ENCODE measurements at regions not wholly inside any gene's neighbourhood (a gene's known extent, or its start where the extent isn't known, plus 50 kb on each side); places are given as distances from the start of the nearest gene placed in this dataset.

- H3K9ac ChIP-seq (ENCODE audit: low read length) = no peak overlapping the region
- H3K36me3 ChIP-seq (replicated peaks; ENCODE audit: insufficient read depth, low read length) = no peaks in the 10 kb centered on the region
- DNase-seq = no peak
- H3K27ac ChIP-seq (ENCODE audit: low read length) = no peak overlapping the region
- H4K20me1 ChIP-seq (ENCODE audit: insufficient read depth, low read length) = no peaks in the 10 kb centered on the region
- H3K4me3 ChIP-seq (ENCODE audit: low read length) = no peak overlapping the region
- H3K9me2 ChIP-seq (replicated peaks; ENCODE audit: insufficient read depth, low read length) = no peaks in the 10 kb centered on the region
- H3K9me3 ChIP-seq (replicated peaks; ENCODE audit: insufficient read depth, low read length) = no peaks in the 10 kb centered on the region
- H2AFZ ChIP-seq (ENCODE audit: low read length) = no peak overlapping the region
- no peaks in the 10 kb centered on the region for H3K4me1 ChIP-seq (ENCODE audit: low read length)
- H3F3A ChIP-seq (ENCODE audit: insufficient read depth, low read length) = no peaks in the 10 kb centered on the region
- no peak overlapping the region for H3K4me2 ChIP-seq (ENCODE audit: low read depth, low read length)
- TF ChIP-seq CTCF (IDR thresholded peaks at IDR 0.05; ENCODE audit: low read length) (no peak), EZH2phosphoT487 (IDR thresholded peaks at IDR 0.05; ENCODE audit: low read length) (no peak), EZH2 (optimal IDR thresholded peaks at IDR 0.05; ENCODE audit: low read depth, low read length) (no peak)
- no peaks in the 10 kb centered on the region for H3K27me3 ChIP-seq (replicated peaks; ENCODE audit: insufficient read depth, low read length)
- H3K79me2 ChIP-seq (ENCODE audit: low read length) = no peaks in the 10 kb centered on the region
Measured at GRCh38 chr4:106681381-106681921, 312.9 kb upstream of the GIMD1 start.

- no peak overlapping the region for H3K9ac ChIP-seq (ENCODE audit: low read length)
- H3K4me1 ChIP-seq (ENCODE audit: low read length) = no peaks in the 10 kb centered on the region
- H3K27me3 ChIP-seq (replicated peaks; ENCODE audit: insufficient read depth, low read length) = no peaks in the 10 kb centered on the region
- no peak for DNase-seq
- no peaks in the 10 kb centered on the region for H3F3A ChIP-seq (ENCODE audit: insufficient read depth, low read length)
- no peaks in the 10 kb centered on the region for H3K36me3 ChIP-seq (replicated peaks; ENCODE audit: insufficient read depth, low read length)
- no peak overlapping the region for H2AFZ ChIP-seq (ENCODE audit: low read length)
- no peaks in the 10 kb centered on the region for H3K9me3 ChIP-seq (replicated peaks; ENCODE audit: insufficient read depth, low read length)
- H3K4me2 ChIP-seq (ENCODE audit: low read depth, low read length) = no peak overlapping the region
- H3K9me2 ChIP-seq (replicated peaks; ENCODE audit: insufficient read depth, low read length) = no peaks in the 10 kb centered on the region
- H3K4me3 ChIP-seq (ENCODE audit: low read length) = no peak overlapping the region
- H3K79me2 ChIP-seq (ENCODE audit: low read length) = no peaks in the 10 kb centered on the region
- TF ChIP-seq EZH2 (optimal IDR thresholded peaks at IDR 0.05; ENCODE audit: low read depth, low read length) (no peak), EZH2phosphoT487 (IDR thresholded peaks at IDR 0.05; ENCODE audit: low read length) (no peak), CTCF (IDR thresholded peaks at IDR 0.05; ENCODE audit: low read length) (no peak)
- no peak overlapping the region for H3K27ac ChIP-seq (ENCODE audit: low read length)
- no peaks in the 10 kb centered on the region for H4K20me1 ChIP-seq (ENCODE audit: insufficient read depth, low read length)
Measured at GRCh38 chr4:106679063-106679462, 310.5 kb upstream of the GIMD1 start.

- Histone ChIP-seq H3K4me1 (ENCODE audit: low read length) (no peaks in the 10 kb centered on the region), H2AFZ (ENCODE audit: low read length) (no peak overlapping the region), H3K79me2 (ENCODE audit: low read length) (no peaks in the 10 kb centered on the region), H3K4me3 (ENCODE audit: low read length) (no peak overlapping the region), H3K27me3 (replicated peaks; ENCODE audit: insufficient read depth, low read length) (no peaks in the 10 kb centered on the region), H3K36me3 (replicated peaks; ENCODE audit: insufficient read depth, low read length) (no peaks in the 10 kb centered on the region), H3K27ac (ENCODE audit: low read length) (no peak overlapping the region), H3K4me2 (ENCODE audit: low read depth, low read length) (no peak overlapping the region), H3K9ac (ENCODE audit: low read length) (no peak overlapping the region), H3K9me3 (replicated peaks; ENCODE audit: insufficient read depth, low read length) (no peaks in the 10 kb centered on the region), H3K9me2 (replicated peaks; ENCODE audit: insufficient read depth, low read length) (no peaks in the 10 kb centered on the region), H3F3A (ENCODE audit: insufficient read depth, low read length) (no peaks in the 10 kb centered on the region), H4K20me1 (ENCODE audit: insufficient read depth, low read length) (no peaks in the 10 kb centered on the region)
- no peak for DNase-seq
- no peak for TF ChIP-seq EZH2phosphoT487 (IDR thresholded peaks at IDR 0.05; ENCODE audit: low read length)
- no peak for TF ChIP-seq EZH2 (optimal IDR thresholded peaks at IDR 0.05; ENCODE audit: low read depth, low read length)
- TF ChIP-seq CTCF (IDR thresholded peaks at IDR 0.05; ENCODE audit: low read length) = no peak
Measured at GRCh38 chr4:106677213-106677612, 308.6 kb upstream of the GIMD1 start.

All from MM.1S (cell line).